A549 (cell line): ENCODE measurements at regions not wholly inside any gene's neighbourhood (a gene's known extent, or its start where the extent isn't known, plus 50 kb on each side); places are given as distances from the start of the nearest gene placed in this dataset.

Experiments used
- ATAC-seq, 2 experiments: fragments of 200-7000 bp in 1 of 2; fragments of >200 bp in 1 of 2; cut with Nextera tagmentation in 1 of 2; cut with Tn5 transposase in 1 of 2; 3 replicates each; pipeline versions ENCODE4 v1.8.0 to v1.9.1; 2018 to 2020; ENCODE audit warnings: mild to moderate bottlenecking in 1 of 2, moderate library complexity in 1 of 2
- CTCF ChIA-PET: fragments of 300-600 bp; sonication (Branson Sonifier 250); formaldehyde crosslinking; extraction: SDS; loops from one replicate; lab custom pipeline; 2021; ENCODE audit warnings: antibody characterized with exemption, inconsistent platforms; lab: Yijun Ruan, JAX
- POLR2A ChIA-PET: fragments of 350-600 bp; formaldehyde crosslinking; extraction: SDS; loops from one replicate; lab custom pipeline; 2021; ENCODE audit warnings: antibody characterized with exemption, inconsistent platforms; lab: Yijun Ruan, JAX
- DNase-seq, 2 experiments: peaks; one replicate each; pipeline versions ENCODE4 v3.0.0 to v3.0.0-alpha.2; 2011 to 2016; ENCODE audit warnings: low read depth in 1 of 2, low spot score in 1 of 2
- FAIRE-seq: peaks from 2 replicates; lab custom pipeline; 2011; peaks lifted over from hg19 to GRCh38; lab: Jason Lieb, UNC
- H3K27ac ChIP-seq, 2 experiments: fragments of >200 bp; sonication (Bioruptor Twin); formaldehyde crosslinking; 3 replicates each; pipeline ENCODE4 v1.5.1; 2016 to 2017
- H3K4me1 ChIP-seq: fragments of >200 bp; sonication (Bioruptor Twin); formaldehyde crosslinking; 3 replicates; pipeline ENCODE4 v1.6.1; 2016
- H3K4me2 ChIP-seq: fragments of >200 bp; sonication (Bioruptor Twin); formaldehyde crosslinking; 3 replicates; pipeline ENCODE4 v1.6.1; 2016
- H3K4me3 ChIP-seq: fragments of >200 bp; sonication (Bioruptor Twin); formaldehyde crosslinking; 3 replicates; pipeline ENCODE4 v1.5.1; 2016
- H3K9me3 ChIP-seq: fragments of >200 bp; sonication (Bioruptor Twin); formaldehyde crosslinking; 3 replicates; pipeline ENCODE4 v1.6.1; 2016
- ATOH8 ChIP-seq: fragments of 250-450 bp; sonication (Bioruptor Pico); IDR thresholded peaks from 2 replicates; pipeline ENCODE4 v1.5.0; 2020; ENCODE audit warnings: low read depth, mild to moderate bottlenecking, moderate library complexity
- BCL3 ChIP-seq: fragments of >200 bp; sonication (Bioruptor Twin); formaldehyde crosslinking; IDR thresholded peaks from 3 replicates; pipeline ENCODE4 v1.6.1; 2016
- CEBPB ChIP-seq, 2 experiments: fragments of >200 bp in 1 of 2; sonication (Bioruptor Twin) in 1 of 2; formaldehyde crosslinking in 1 of 2; IDR thresholded peaks; 2 replicates each; pipeline ENCODE4 v1.6.1; 2012 to 2016
- EHF ChIP-seq: fragments of 250-450 bp; sonication (Bioruptor Pico); IDR thresholded peaks from 2 replicates; pipeline ENCODE4 v1.5.0; 2020; ENCODE audit warnings: mild to moderate bottlenecking
- EHMT2 ChIP-seq: fragments of 200-600 bp; sonication (generic); IDR thresholded peaks from 2 replicates; pipeline ENCODE4 v1.6.1; 2016; ENCODE audit warnings: antibody characterized with exemption, low read depth, mild to moderate bottlenecking, moderate library complexity
- FOXS1 ChIP-seq: fragments of 250-450 bp; sonication (Bioruptor Pico); IDR thresholded peaks from 2 replicates; pipeline ENCODE4 v1.5.0; 2020; ENCODE audit warnings: mild to moderate bottlenecking, moderate library complexity
- HOXB5 ChIP-seq: fragments of 250-450 bp; sonication (Bioruptor Pico); IDR thresholded peaks from 2 replicates; pipeline ENCODE4 v1.5.0; 2020; ENCODE audit warnings: mild to moderate bottlenecking, moderate library complexity
- JUN ChIP-seq, 2 experiments: fragments of >200 bp; sonication (Bioruptor Twin); formaldehyde crosslinking; IDR thresholded peaks; 2 replicates in 1 of 2; 3 replicates in 1 of 2; pipeline ENCODE4 v1.6.1; 2016 to 2017
- KDM5A ChIP-seq: fragments of 200-600 bp; sonication (generic); IDR thresholded peaks from 2 replicates; pipeline ENCODE4 v1.6.1; 2016; ENCODE audit warnings: antibody characterized with exemption, mild to moderate bottlenecking
- MYC ChIP-seq: IDR thresholded peaks from 2 replicates; pipeline ENCODE4 v1.6.1; 2012; ENCODE audit warnings: mild to moderate bottlenecking, inconsistent platforms, low read length, improper control_type of control experiment, borderline replicate concordance
- NFE2L2 ChIP-seq: fragments of 150-350 bp; conservative IDR thresholded peaks from 2 replicates; pipeline ENCODE4 v1.6.1; 2014; ENCODE audit warnings: low read length
- PBX3 ChIP-seq: IDR thresholded peaks from 2 replicates; pipeline ENCODE4 v1.6.1; 2012
- RARB ChIP-seq: fragments of 250-450 bp; sonication (Bioruptor Pico); IDR thresholded peaks from 2 replicates; pipeline ENCODE4 v1.8.0; 2021; ENCODE audit warnings: mild to moderate bottlenecking, moderate library complexity
- REST ChIP-seq: fragments of 200-600 bp; sonication (generic); IDR thresholded peaks from 2 replicates; pipeline ENCODE4 v1.6.1; 2016; ENCODE audit warnings: antibody characterized with exemption, mild to moderate bottlenecking, moderate library complexity
- RFX5 ChIP-seq: fragments of 450-650 bp; IDR thresholded peaks from 2 replicates; pipeline ENCODE4 v1.7.1; 2014; ENCODE audit warnings: antibody characterized with exemption, mild to moderate bottlenecking, moderate library complexity
- SREBF2 ChIP-seq: fragments of 450-650 bp; IDR thresholded peaks from 2 replicates; pipeline ENCODE4 v1.6.1; 2014; ENCODE audit warnings: mild to moderate bottlenecking, moderate library complexity
- ZSCAN20 ChIP-seq: fragments of 250-450 bp; sonication (Bioruptor Pico); IDR thresholded peaks from 2 replicates; pipeline ENCODE4 v1.8.0; 2022; ENCODE audit warnings: mild to moderate bottlenecking, moderate library complexity
- WGBS: methylation state at CpG from one replicate; pipeline ENCODE4 v1.1.6; 2017; ENCODE audit errors: missing lambda C conversion rate; 5-methylcytosine and 5-hydroxymethylcytosine counted together

GRCh38 chr2:146467425-146467824, 1377.4 kb upstream of the ACVR2A start:
- 23% methylated on average over 3 of the region's 3 CpGs for WGBS
- ChIA-PET POLR2A (no interaction called here), CTCF (no interaction called here)
- TF ChIP-seq REST = no peak
- TF ChIP-seq RARB (CRISPR knock-in tag) = no peak
- TF ChIP-seq FOXS1 (CRISPR knock-in tag) = no peak
- TF ChIP-seq PBX3 = no peak
- TF ChIP-seq JUN (IDR thresholded peaks at IDR 0.05) = no peak
- no peak for TF ChIP-seq SREBF2
- no peak for TF ChIP-seq KDM5A
- TF ChIP-seq EHF (CRISPR knock-in tag) = no peak
- TF ChIP-seq ZSCAN20 = no peak
- TF ChIP-seq MYC = no peak
- TF ChIP-seq BCL3 = no peak
- TF ChIP-seq CEBPB (IDR thresholded peaks at IDR 0.05) = no peak
- no peak for TF ChIP-seq RFX5
- no peak for TF ChIP-seq ATOH8 (CRISPR knock-in tag)
- no peak for TF ChIP-seq HOXB5
- Histone ChIP-seq H3K4me2 (no peak overlapping the region), H3K4me3 (no peak overlapping the region), H3K4me1 (no peaks in the 10 kb centered on the region), H3K27ac (no peak overlapping the region), H3K9me3 (no peaks in the 10 kb centered on the region)
- ATAC-seq = no peak
- FAIRE-seq = no peak
- no peak for DNase-seq

GRCh38 chr2:146465460-146465859, 1379.4 kb upstream of the ACVR2A start:
- POLR2A ChIA-PET = no interaction called here

More at GRCh38 chr2:146465460-146465859, 1379.4 kb upstream of the ACVR2A start:
- Histone ChIP-seq H3K27ac (no peak overlapping the region), H3K4me2 (no peak overlapping the region), H3K4me1 (no peaks in the 10 kb centered on the region), H3K9me3 (no peaks in the 10 kb centered on the region), H3K4me3 (no peak overlapping the region)
- no peak for TF ChIP-seq NFE2L2
- TF ChIP-seq EHMT2 = no peak
- TF ChIP-seq REST = no peak
- 50% methylated on average over 5 of the region's 7 CpGs for WGBS
- DNase-seq (no peak), ATAC-seq (no peak), FAIRE-seq (no peak)
- CTCF ChIA-PET = no interaction called here
